Limb (tissue), 2 donors: ENCODE measurements at regions not wholly inside any gene's neighbourhood (a gene's known extent, or its start where the extent isn't known, plus 50 kb on each side); places are given as distances from the start of the nearest gene placed in this dataset.

Source experiments
- DNase-seq, 2 donors: peaks; one replicate each; pipeline ENCODE4 v3.0.0-alpha.2; 2016; ENCODE audit errors: extremely low spot score in 2 of 2

- DNase-seq = no peak
Observed at GRCh38 chr3:76324101-76324500, 538.8 kb upstream of the ZNF717 start.

- DNase-seq = no peak
Observed at GRCh38 chr3:76345878-76346277, 560.5 kb upstream of the ZNF717 start.

- DNase-seq = no peak
Observed at GRCh38 chr3:76346690-76347089, 561.3 kb upstream of the ZNF717 start.

GRCh38 chr3:76349715-76350480 lies 564.5 kb upstream of the ZNF717 start:
- DNase-seq = no peak

- DNase-seq = no peak
Observed at GRCh38 chr3:76352051-76352450, 566.7 kb upstream of the ZNF717 start.

GRCh38 chr3:76352511-76353284 lies 567.3 kb upstream of the ZNF717 start:
- no peak for DNase-seq

GRCh38 chr3:76353683-76354082 lies 568.3 kb upstream of the ZNF717 start:
- no peak for DNase-seq

- no peak for DNase-seq
Observed at GRCh38 chr3:76361010-76361409, 575.7 kb upstream of the ZNF717 start.

- DNase-seq = no peak
Observed at GRCh38 chr3:76362643-76363042, 577.3 kb upstream of the ZNF717 start.

GRCh38 chr3:76365275-76365674 lies 579.9 kb upstream of the ZNF717 start:
- no peak for DNase-seq

GRCh38 chr3:76367281-76367680 lies 581.9 kb upstream of the ZNF717 start:
- DNase-seq = no peak

GRCh38 chr3:76369170-76369569 lies 583.8 kb upstream of the ZNF717 start:
- DNase-seq = no peak

DNA sequence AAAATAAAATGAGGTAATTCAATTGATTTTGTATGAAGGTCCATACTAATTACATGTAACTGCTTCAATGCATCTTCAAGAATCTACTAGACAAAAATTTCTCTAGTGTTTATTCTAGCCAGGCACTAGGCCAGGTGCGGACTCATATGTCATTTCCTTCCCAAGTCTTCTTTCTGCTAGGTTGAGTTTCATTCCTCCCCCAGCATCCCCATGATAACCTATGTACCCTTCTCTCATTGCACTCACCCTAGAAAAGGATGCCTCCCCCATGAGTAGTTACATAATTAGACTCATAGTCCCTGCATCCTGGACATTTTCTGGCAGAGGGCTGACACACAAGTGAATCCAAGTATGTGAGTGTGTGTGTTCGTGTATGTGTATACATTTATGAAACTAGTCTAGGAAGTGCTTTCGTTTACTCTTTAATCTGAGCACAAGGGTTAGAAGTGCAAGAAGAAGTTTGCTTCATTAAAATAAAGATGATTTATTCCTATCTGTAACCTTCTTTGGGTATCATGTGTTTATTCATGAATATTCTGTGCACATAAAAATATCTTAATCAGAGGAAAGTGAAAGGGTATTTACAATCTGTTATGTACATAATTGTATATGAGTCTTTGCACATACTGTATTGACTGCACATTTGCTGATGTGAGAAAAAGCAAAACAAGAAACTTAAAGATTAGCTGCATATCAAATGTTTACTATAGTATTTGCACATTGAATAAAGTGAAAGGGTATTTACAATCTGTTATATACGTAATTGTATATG lies 585.6 kb upstream of the ZNF717 start:
- DNase-seq = no peak

DNA sequence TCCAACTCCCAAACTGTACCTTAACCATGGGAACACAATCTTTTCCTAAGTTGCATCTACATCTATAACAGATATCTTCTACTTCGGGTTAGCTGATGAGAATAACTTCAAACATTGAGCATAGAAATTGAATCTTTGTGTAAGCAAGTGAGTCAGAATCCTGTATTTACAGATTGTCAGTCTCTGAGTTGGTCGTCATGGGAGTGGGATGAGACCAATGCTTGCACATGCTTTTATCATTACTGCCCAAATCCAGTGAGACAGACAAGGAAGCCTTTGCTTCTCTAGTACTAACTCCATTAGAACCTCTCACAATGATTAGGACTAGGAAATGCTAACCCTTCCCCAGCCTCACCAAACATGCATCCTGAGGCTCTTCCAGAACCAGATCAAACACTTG lies 587.1 kb upstream of the ZNF717 start:
- no peak for DNase-seq

DNA sequence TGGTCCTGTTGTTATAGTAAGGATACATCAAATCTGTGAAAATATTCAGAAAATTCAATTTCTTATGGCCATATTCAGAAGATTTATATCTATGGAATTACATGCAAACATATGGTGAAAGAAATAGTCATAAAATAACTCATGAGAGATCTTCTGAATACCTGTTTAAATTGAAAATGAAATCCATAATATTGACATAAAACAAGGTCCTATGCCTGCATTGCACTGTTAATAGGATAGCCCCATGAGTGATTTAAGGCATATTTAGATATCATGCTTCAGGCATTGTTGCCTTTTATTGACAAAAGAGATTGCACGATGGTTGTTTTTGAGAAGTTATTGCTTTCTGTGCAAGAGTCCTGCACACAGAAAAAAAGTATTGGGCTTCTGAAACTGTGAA lies 591.7 kb upstream of the ZNF717 start:
- DNase-seq = no peak

- no peak for DNase-seq
Observed at GRCh38 chr3:76378789-76379188, 593.4 kb upstream of the ZNF717 start.

DNA sequence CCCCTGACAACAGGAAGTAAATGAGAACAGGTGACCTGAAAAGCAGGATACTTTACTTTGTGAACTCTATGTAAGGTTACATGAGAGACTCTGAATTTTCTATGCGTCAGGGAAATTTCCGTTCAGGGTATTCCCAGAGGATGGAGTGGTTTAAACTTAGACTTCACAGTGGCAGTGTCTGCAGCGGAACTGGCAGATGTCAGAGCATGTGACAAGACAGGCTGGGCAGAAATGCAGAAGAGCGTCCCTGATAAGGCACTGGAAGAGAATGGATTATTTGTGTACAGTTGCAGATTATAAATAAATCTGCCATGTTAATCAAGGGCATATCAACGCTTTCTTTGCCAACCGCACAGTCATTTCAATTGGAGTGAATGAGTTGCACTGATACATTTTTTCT lies 598.4 kb upstream of the ZNF717 start:
- no peak for DNase-seq

GRCh38 chr3:76387000-76387399 lies 601.7 kb upstream of the ZNF717 start:
- no peak for DNase-seq

DNA sequence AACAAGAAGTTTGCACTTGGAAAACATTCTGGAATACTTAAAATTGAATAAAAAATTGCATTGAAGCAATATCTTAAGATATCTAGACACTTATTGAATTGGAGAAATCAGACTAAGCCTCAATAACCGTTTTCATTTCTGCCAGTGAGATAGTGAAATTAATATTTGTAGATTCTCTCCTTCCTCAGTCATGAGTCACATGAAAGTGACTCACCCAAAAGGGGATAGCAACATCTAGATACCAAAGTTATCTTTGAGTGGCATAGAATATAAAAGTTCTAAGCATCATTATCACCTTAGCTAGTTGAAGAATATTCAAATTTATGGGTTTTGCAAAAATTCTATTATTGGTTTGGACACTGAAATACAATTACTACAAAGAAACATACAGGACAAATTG lies 614.8 kb upstream of the ZNF717 start:
- no peak for DNase-seq

GRCh38 chr3:76402926-76403325 lies 617.6 kb upstream of the ZNF717 start:
- no peak for DNase-seq

DNA sequence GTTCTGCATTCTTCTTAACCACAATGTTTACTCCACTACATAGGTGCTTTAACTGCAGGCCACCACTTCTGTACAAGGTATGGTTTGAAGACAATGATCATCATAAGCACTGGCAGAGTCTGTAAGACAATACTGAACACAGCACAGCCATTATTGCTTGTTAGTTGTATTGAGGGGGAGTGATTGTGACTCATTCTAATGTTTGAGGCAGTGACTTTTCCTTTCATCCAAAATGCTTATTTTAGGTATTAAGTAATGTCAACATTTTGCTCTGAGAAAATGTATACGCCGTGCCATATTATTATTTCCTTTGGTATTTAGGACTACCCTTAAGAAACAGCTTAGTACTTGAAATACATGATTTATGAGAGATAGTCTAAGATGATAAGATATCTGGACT lies 618.2 kb upstream of the ZNF717 start:
- DNase-seq = no peak

GRCh38 chr3:76405196-76405595 lies 619.8 kb upstream of the ZNF717 start:
- DNase-seq = no peak
